GM23338 (cell line): ENCODE measurements at regions not wholly inside any gene's neighbourhood (a gene's known extent, or its start where the extent isn't known, plus 50 kb on each side); places are given as distances from the start of the nearest gene placed in this dataset.

Experiments
- CREB1 ChIP-seq: fragments of 250-450 bp; sonication (Bioruptor Pico); IDR thresholded peaks from 2 replicates; pipeline ENCODE4 v1.5.0; 2020; ENCODE audit warnings: low read depth, mild to moderate bottlenecking, moderate library complexity
- EZH2 ChIP-seq: fragments of 200-600 bp; sonication (generic); IDR thresholded peaks from one replicate; pipeline ENCODE4 v1.8.0; 2017; ENCODE audit warnings: antibody characterized with exemption, mild to moderate bottlenecking, low read depth; ENCODE audit not compliant: unreplicated experiment
- EZH2phosphoT487 ChIP-seq: fragments of 200-600 bp; sonication (generic); IDR thresholded peaks from one replicate; pipeline ENCODE4 v1.8.1; 2018; ENCODE audit warnings: antibody characterized with exemption; ENCODE audit not compliant: unreplicated experiment
- JUNB ChIP-seq: IDR thresholded peaks from one replicate; pipeline ENCODE4 v1.6.1; 2016; ENCODE audit warnings: antibody characterized with exemption; ENCODE audit not compliant: unreplicated experiment
- NANOG ChIP-seq: IDR thresholded peaks from 2 replicates; pipeline ENCODE4 v1.6.1; 2016; ENCODE audit warnings: antibody characterized with exemption, borderline replicate concordance
- POLR2AphosphoS5 ChIP-seq: IDR thresholded peaks from 2 replicates; pipeline ENCODE4 v1.6.1; 2016; ENCODE audit warnings: antibody characterized with exemption, low read depth
- STAT1 ChIP-seq: IDR thresholded peaks from one replicate; pipeline ENCODE4 v1.6.1; 2016; ENCODE audit warnings: antibody characterized with exemption; ENCODE audit not compliant: unreplicated experiment
- ZNF114 ChIP-seq: fragments of 250-450 bp; sonication (Bioruptor Pico); IDR thresholded peaks from 2 replicates; pipeline ENCODE4 v1.5.0; 2020; ENCODE audit warnings: mild to moderate bottlenecking, moderate library complexity
- ZNF331 ChIP-seq: fragments of 250-450 bp; sonication (Bioruptor Pico); IDR thresholded peaks from 2 replicates; pipeline ENCODE4 v1.5.0; 2020; ENCODE audit warnings: low read depth, mild to moderate bottlenecking, moderate library complexity
- TF ChIP-seq, protein P1 (sequence below), 2 experiments: fragments of 200-600 bp in 1 of 2; sonication (generic) in 1 of 2; conservative IDR thresholded peaks; 2 replicates each; pipeline versions ENCODE4 v1.5.1 to v1.6.1; 2016 to 2017; ENCODE audit warnings: antibody characterized with exemption in 2 of 2, low read depth in 2 of 2, mild to moderate bottlenecking in 2 of 2, moderate library complexity in 1 of 2
- TF ChIP-seq, protein P2 (sequence below): IDR thresholded peaks from one replicate; pipeline ENCODE4 v1.6.1; 2018; ENCODE audit warnings: antibody characterized with exemption; ENCODE audit not compliant: unreplicated experiment

DNA sequence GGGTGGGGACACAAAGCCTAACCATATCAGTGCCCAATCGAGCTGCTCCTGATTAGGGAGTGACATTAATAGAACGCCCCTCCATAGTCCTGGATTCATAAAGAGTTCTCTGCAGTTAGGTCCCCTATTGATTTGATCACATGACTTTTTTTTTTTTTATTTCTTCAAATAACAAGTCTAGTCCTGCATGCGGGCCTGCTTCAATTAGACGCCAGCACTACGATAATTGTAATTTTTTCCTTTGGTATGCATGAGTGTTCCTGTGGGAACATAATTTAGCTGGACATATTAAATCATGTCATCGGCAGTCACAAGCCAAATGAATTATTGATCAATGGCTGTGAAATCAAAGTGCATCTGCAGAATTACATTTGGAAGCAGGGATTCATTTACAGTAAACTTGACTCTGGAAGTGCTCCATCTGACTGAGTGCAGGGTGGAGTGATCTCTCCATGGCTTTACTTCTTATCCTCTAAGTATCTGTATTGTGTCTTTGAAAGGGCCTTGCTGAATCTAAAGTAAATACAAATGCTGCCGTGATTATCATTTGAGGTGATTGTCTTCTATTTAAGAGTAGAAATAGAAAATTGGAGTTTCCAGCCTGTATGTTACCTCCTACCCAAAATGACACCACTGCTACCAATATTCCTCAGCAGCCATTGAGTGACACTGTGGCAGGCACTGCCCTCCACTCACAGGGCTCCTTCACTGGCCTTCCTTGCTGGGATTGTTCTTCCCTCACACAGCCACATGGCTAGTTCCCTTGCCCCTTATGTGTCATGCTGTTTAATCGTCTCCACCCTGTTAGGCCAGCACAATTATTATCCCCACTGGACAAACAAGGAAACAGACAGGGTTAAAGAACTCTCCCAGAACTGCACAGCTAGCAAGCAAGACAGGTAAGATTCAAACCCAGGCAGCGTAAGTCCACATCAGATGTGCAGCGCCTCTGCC lies 337.4 kb upstream of the ID2 start:
- TF ChIP-seq, protein P1, sequence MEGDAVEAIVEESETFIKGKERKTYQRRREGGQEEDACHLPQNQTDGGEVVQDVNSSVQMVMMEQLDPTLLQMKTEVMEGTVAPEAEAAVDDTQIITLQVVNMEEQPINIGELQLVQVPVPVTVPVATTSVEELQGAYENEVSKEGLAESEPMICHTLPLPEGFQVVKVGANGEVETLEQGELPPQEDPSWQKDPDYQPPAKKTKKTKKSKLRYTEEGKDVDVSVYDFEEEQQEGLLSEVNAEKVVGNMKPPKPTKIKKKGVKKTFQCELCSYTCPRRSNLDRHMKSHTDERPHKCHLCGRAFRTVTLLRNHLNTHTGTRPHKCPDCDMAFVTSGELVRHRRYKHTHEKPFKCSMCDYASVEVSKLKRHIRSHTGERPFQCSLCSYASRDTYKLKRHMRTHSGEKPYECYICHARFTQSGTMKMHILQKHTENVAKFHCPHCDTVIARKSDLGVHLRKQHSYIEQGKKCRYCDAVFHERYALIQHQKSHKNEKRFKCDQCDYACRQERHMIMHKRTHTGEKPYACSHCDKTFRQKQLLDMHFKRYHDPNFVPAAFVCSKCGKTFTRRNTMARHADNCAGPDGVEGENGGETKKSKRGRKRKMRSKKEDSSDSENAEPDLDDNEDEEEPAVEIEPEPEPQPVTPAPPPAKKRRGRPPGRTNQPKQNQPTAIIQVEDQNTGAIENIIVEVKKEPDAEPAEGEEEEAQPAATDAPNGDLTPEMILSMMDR (conservative IDR thresholded peaks at IDR 0.05; ENCODE audit: low read depth in 2 of 2): no peak
- TF ChIP-seq EZH2: no peak
- TF ChIP-seq EZH2phosphoT487: no peak
- TF ChIP-seq POLR2AphosphoS5: no peak
- TF ChIP-seq ZNF331: no peak
- TF ChIP-seq, protein P2, sequence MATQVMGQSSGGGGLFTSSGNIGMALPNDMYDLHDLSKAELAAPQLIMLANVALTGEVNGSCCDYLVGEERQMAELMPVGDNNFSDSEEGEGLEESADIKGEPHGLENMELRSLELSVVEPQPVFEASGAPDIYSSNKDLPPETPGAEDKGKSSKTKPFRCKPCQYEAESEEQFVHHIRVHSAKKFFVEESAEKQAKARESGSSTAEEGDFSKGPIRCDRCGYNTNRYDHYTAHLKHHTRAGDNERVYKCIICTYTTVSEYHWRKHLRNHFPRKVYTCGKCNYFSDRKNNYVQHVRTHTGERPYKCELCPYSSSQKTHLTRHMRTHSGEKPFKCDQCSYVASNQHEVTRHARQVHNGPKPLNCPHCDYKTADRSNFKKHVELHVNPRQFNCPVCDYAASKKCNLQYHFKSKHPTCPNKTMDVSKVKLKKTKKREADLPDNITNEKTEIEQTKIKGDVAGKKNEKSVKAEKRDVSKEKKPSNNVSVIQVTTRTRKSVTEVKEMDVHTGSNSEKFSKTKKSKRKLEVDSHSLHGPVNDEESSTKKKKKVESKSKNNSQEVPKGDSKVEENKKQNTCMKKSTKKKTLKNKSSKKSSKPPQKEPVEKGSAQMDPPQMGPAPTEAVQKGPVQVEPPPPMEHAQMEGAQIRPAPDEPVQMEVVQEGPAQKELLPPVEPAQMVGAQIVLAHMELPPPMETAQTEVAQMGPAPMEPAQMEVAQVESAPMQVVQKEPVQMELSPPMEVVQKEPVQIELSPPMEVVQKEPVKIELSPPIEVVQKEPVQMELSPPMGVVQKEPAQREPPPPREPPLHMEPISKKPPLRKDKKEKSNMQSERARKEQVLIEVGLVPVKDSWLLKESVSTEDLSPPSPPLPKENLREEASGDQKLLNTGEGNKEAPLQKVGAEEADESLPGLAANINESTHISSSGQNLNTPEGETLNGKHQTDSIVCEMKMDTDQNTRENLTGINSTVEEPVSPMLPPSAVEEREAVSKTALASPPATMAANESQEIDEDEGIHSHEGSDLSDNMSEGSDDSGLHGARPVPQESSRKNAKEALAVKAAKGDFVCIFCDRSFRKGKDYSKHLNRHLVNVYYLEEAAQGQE: no peak
- TF ChIP-seq STAT1: no peak
- TF ChIP-seq ZNF114: no peak
- TF ChIP-seq JUNB: no peak
- no peak for TF ChIP-seq CREB1 (CRISPR knock-in tag)
- no peak for TF ChIP-seq NANOG
